ENCODE measurements at regions not wholly inside any gene's neighbourhood (a gene's known extent, or its start where the extent isn't known, plus 50 kb on each side); places are given as distances from the start of the nearest gene placed in this dataset.
A peak's percentile ranks its signal among the peaks of the same experiment; 100 is the strongest.

GRCh38 chr13:99124794-99125316 is 75.8 kb upstream of the UBAC2 start:
- H3K4me3 ChIP-seq (ENCODE audit: low read depth, low read length) = no peak overlapping the region
- TF ChIP-seq CTCF (IDR thresholded peaks at IDR 0.05; ENCODE audit: low read depth, low read length) = no peak
- peak; percentile 74 for DNase-seq (ENCODE audit: low read depth, low spot score)
- in situ Hi-C loops (cut with HindIII; ENCODE audit: low sequenced_read_pairs) = no loop called here

- no peak overlapping the region for H3K4me3 ChIP-seq (ENCODE audit: low read depth, low read length)
- in situ Hi-C loops (cut with HindIII; ENCODE audit: low sequenced_read_pairs) = no loop called here
- no peak for DNase-seq (ENCODE audit: low read depth, low spot score)
- TF ChIP-seq CTCF (IDR thresholded peaks at IDR 0.05; ENCODE audit: low read depth, low read length) = no peak
These were observed 75.2 kb upstream of the UBAC2 start for GRCh38 chr13:99125326-99125915.

- in situ Hi-C loops (cut with HindIII; ENCODE audit: low sequenced_read_pairs) = no loop called here
- DNase-seq (ENCODE audit: low read depth, low spot score) = no peak
- TF ChIP-seq CTCF (IDR thresholded peaks at IDR 0.05; ENCODE audit: low read depth, low read length) = no peak
- no peak overlapping the region for H3K4me3 ChIP-seq (ENCODE audit: low read depth, low read length)
These were observed 73.8 kb upstream of the UBAC2 start for GRCh38 chr13:99126821-99127220.

- TF ChIP-seq CTCF (IDR thresholded peaks at IDR 0.05; ENCODE audit: low read depth, low read length) = no peak
- no peak for DNase-seq (ENCODE audit: low read depth, low spot score)
- in situ Hi-C loops (cut with HindIII; ENCODE audit: low sequenced_read_pairs) = no loop called here
- no peak overlapping the region for H3K4me3 ChIP-seq (ENCODE audit: low read depth, low read length)
These were observed 71.6 kb upstream of the UBAC2 start for GRCh38 chr13:99129050-99129449.

GRCh38 chr13:99129951-99130350 is 70.7 kb upstream of the UBAC2 start:
- TF ChIP-seq CTCF (IDR thresholded peaks at IDR 0.05; ENCODE audit: low read depth, low read length) = no peak
- in situ Hi-C loops (cut with HindIII; ENCODE audit: low sequenced_read_pairs) = no loop called here
- DNase-seq (ENCODE audit: low read depth, low spot score) = no peak
- no peak overlapping the region for H3K4me3 ChIP-seq (ENCODE audit: low read depth, low read length)

GRCh38 chr13:99131410-99131809 is 69.2 kb upstream of the UBAC2 start:
- no peak for DNase-seq (ENCODE audit: low read depth, low spot score)
- in situ Hi-C loops (cut with HindIII; ENCODE audit: low sequenced_read_pairs) = no loop called here
- TF ChIP-seq CTCF (IDR thresholded peaks at IDR 0.05; ENCODE audit: low read depth, low read length) = no peak
- H3K4me3 ChIP-seq (ENCODE audit: low read depth, low read length) = no peak overlapping the region

All from astrocyte of the spinal cord (primary cell).